RPMI8226 (cell line): ENCODE measurements at regions not wholly inside any gene's neighbourhood (a gene's known extent, or its start where the extent isn't known, plus 50 kb on each side); places are given as distances from the start of the nearest gene placed in this dataset.
"Not testable (repeated sequence)": the region's sequence is repeated elsewhere in the genome, so short reads cannot be mapped to it uniquely, and the experiment has no call there.

ENCODE experiments used
- DNase-seq: peaks from one replicate; pipeline ENCODE4 v3.0.0-alpha.2; 2015

- no peak for DNase-seq
These were observed 450.9 kb upstream of the MYT1L start for GRCh38 chr2:2782007-2782406.

GRCh38 chr2:2779727-2780126 lies 448.7 kb upstream of the MYT1L start:
- DNase-seq, result no peak

- no peak for DNase-seq
These were observed 446.8 kb upstream of the MYT1L start for GRCh38 chr2:2777876-2778275.

GRCh38 chr2:2777213-2777612 lies 446.1 kb upstream of the MYT1L start:
- DNase-seq, result no peak

GRCh38 chr2:2775018-2775417 lies 443.9 kb upstream of the MYT1L start:
- DNase-seq, result peak; percentile 26

- no peak for DNase-seq
These were observed 442.6 kb upstream of the MYT1L start for GRCh38 chr2:2773692-2774091.

- DNase-seq, result not testable (repeated sequence)
These were observed 442.0 kb upstream of the MYT1L start for GRCh38 chr2:2773080-2773479.

- DNase-seq, result no peak
These were observed 440.8 kb upstream of the MYT1L start for GRCh38 chr2:2771721-2772411.

- no peak for DNase-seq
These were observed 438.7 kb upstream of the MYT1L start for GRCh38 chr2:2769481-2770431.

- DNase-seq, result no peak
These were observed 437.4 kb upstream of the MYT1L start for GRCh38 chr2:2768476-2768875.

GRCh38 chr2:2767837-2768236 lies 436.8 kb upstream of the MYT1L start:
- no peak for DNase-seq

- peak; percentile 55 for DNase-seq
These were observed 434.9 kb upstream of the MYT1L start for GRCh38 chr2:2765839-2766495.

- DNase-seq, result no peak
These were observed 434.2 kb upstream of the MYT1L start for GRCh38 chr2:2765176-2765800.

- no peak for DNase-seq
These were observed 433.7 kb upstream of the MYT1L start for GRCh38 chr2:2764739-2765138.

GRCh38 chr2:2764001-2764355 lies 432.9 kb upstream of the MYT1L start:
- no peak for DNase-seq

- peak; percentile 61 for DNase-seq
These were observed 432.4 kb upstream of the MYT1L start for GRCh38 chr2:2763351-2764000.

GRCh38 chr2:2762913-2763312 lies 431.8 kb upstream of the MYT1L start:
- DNase-seq, result no peak

GRCh38 chr2:2762166-2762908 lies 431.3 kb upstream of the MYT1L start:
- DNase-seq, result no peak

- no peak for DNase-seq
These were observed 427.8 kb upstream of the MYT1L start for GRCh38 chr2:2758793-2759367.

- peak; percentile 62 for DNase-seq
These were observed 426.7 kb upstream of the MYT1L start for GRCh38 chr2:2757764-2758163.

GRCh38 chr2:2756886-2757285 lies 425.8 kb upstream of the MYT1L start:
- no peak for DNase-seq

- DNase-seq, result no peak
These were observed 424.9 kb upstream of the MYT1L start for GRCh38 chr2:2755990-2756389.
